ENCODE measurements at regions not wholly inside any gene's neighbourhood (a gene's known extent, or its start where the extent isn't known, plus 50 kb on each side); places are given as distances from the start of the nearest gene placed in this dataset.

- TF ChIP-seq CTCF (IDR thresholded peaks at IDR 0.05) = no peak
Observed at GRCh38 chr6:2508071-2508470, 242.7 kb downstream of the MYLK4 start.

GRCh38 chr6:2507521-2508037, 243.1 kb downstream of the MYLK4 start:
- no peak for TF ChIP-seq CTCF (IDR thresholded peaks at IDR 0.05)

- TF ChIP-seq CTCF (IDR thresholded peaks at IDR 0.05) = no peak
Observed at GRCh38 chr6:2507016-2507415, 243.7 kb downstream of the MYLK4 start.

GRCh38 chr6:2505624-2506023, 245.1 kb downstream of the MYLK4 start:
- TF ChIP-seq CTCF (IDR thresholded peaks at IDR 0.05) = peak; percentile 53

- no peak for TF ChIP-seq CTCF (IDR thresholded peaks at IDR 0.05)
Observed at GRCh38 chr6:2504495-2505064, 246.1 kb downstream of the MYLK4 start.

- no peak for TF ChIP-seq CTCF (IDR thresholded peaks at IDR 0.05)
Observed at GRCh38 chr6:2503816-2504494, 246.8 kb downstream of the MYLK4 start.

GRCh38 chr6:2502998-2503674, 247.6 kb downstream of the MYLK4 start:
- TF ChIP-seq CTCF (IDR thresholded peaks at IDR 0.05) = no peak

Measured in LNCAP (cell line).